A549 (cell line): ENCODE measurements at regions not wholly inside any gene's neighbourhood (a gene's known extent, or its start where the extent isn't known, plus 50 kb on each side); places are given as distances from the start of the nearest gene placed in this dataset.

Experiments
- EP300 ChIP-seq, 2 experiments: fragments of >200 bp; sonication (Bioruptor Twin); formaldehyde crosslinking; IDR thresholded peaks; 2 replicates in 1 of 2; 3 replicates in 1 of 2; pipeline ENCODE4 v1.6.1; 2016 to 2017
- GATA3 ChIP-seq: IDR thresholded peaks from 2 replicates; pipeline ENCODE4 v1.6.1; 2012; ENCODE audit warnings: borderline replicate concordance
- POLR2A ChIP-seq: IDR thresholded peaks from 2 replicates; pipeline ENCODE4 v1.6.1; 2012; ENCODE audit warnings: mild to moderate bottlenecking, low read length
- TF ChIP-seq, protein P1 (sequence below): fragments of >200 bp; sonication (Bioruptor Twin); formaldehyde crosslinking; IDR thresholded peaks from 3 replicates; pipeline ENCODE4 v1.5.1; 2016

DNA sequence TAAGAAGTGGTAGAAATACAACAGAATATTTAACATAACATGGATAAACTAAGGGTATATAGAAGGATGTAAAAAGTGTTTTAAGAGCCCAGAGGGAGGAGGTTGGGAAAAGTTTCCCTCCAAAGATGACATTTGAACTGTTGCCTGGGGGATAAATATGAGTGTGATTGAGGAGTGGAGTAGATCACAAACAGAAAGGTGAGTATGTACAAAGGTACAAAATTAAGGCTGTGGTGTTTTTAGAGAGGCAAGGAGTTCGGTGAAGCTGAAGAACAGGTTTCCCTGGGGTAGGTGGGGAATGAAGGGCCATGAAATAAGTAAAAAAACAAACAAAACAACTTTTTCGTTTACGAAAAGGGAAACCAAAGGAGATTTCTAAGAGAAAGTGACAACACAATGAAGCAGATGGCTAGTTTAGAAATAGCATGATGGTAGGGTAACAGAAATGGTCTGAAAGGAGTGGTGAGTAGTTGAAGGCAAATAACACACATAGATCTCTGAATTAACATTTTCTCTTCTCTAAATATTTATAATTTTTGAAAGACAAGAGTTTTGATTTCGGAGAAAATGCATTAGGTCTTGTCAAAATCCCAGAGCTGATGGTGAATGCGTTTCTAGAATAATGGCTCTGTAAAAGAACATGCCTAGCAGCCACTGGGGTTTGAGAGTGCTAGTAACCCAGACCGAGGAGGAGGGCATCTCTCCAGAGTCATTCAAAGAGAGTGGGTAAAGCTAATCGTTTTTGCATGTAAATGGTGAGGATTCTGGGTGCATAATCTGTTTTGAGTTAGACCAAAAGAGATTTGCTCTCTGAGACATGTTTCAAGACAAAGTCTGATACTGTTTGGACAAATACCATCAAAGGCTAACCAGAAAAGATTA, 240.4 kb upstream of the DCN start:
- no peak for TF ChIP-seq EP300 (IDR thresholded peaks at IDR 0.05)
- TF ChIP-seq GATA3, result no peak
- TF ChIP-seq, protein P1, sequence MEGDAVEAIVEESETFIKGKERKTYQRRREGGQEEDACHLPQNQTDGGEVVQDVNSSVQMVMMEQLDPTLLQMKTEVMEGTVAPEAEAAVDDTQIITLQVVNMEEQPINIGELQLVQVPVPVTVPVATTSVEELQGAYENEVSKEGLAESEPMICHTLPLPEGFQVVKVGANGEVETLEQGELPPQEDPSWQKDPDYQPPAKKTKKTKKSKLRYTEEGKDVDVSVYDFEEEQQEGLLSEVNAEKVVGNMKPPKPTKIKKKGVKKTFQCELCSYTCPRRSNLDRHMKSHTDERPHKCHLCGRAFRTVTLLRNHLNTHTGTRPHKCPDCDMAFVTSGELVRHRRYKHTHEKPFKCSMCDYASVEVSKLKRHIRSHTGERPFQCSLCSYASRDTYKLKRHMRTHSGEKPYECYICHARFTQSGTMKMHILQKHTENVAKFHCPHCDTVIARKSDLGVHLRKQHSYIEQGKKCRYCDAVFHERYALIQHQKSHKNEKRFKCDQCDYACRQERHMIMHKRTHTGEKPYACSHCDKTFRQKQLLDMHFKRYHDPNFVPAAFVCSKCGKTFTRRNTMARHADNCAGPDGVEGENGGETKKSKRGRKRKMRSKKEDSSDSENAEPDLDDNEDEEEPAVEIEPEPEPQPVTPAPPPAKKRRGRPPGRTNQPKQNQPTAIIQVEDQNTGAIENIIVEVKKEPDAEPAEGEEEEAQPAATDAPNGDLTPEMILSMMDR, result no peak
- TF ChIP-seq POLR2A, result no peak
